ENCODE measurements at regions not wholly inside any gene's neighbourhood (a gene's known extent, or its start where the extent isn't known, plus 50 kb on each side); places are given as distances from the start of the nearest gene placed in this dataset.

DNA sequence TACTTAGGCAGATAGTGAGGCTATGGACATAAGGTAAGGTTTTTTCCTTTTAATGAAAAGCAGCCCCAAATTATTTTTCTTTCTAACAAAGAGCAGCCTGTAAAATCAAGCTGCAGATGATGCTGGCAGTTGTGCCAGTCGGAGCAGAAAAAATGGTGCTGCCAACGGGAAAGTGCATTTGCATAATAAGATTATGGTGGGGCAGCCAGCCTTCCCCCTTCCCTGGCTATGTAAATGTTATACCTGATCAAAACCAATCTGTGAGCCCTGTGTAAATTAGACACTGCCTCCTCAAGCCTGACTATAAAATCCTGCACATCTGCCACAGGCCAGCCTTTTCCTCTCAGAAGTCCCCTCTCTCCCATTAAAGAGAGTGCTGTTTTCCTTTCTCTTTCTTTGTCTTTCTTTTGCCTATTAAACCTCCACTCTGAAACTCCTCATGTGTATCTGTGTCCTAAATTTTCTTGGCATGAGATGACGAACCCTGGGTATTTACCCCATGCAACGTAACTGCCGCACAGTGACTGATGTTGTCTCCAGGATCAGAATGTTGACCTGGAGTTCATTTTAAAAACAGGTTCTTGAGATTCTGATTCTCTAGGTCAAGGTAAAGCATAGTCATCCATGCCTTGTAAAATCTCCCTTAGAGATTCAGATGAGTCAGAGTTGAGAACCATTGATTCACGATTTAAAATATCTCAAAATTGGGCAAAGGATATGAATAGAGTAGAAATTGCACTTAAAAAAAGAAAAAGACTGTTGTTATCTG is 167.3 kb upstream of the C1GALT1 start:
- Histone ChIP-seq H3K79me1 (ENCODE audit: insufficient read depth, low read depth, low read length, poor library complexity, severe bottlenecking) (no peaks in the 10 kb centered on the region), H2BK120ac (ENCODE audit: low read depth, low read length, poor library complexity, severe bottlenecking) (no peak overlapping the region), H4K5ac (ENCODE audit: insufficient read length, low read depth, low read length) (no peak overlapping the region), H3T11ph (ENCODE audit: low read length) (no peak overlapping the region), H4K8ac (replicated peaks; ENCODE audit: insufficient read length, low read depth, low read length) (no peak overlapping the region), H2AK5ac (ENCODE audit: insufficient read length, low read length) (no peak overlapping the region), H3K14ac (ENCODE audit: insufficient read depth, low read length) (no peak overlapping the region), H4K91ac (ENCODE audit: insufficient read length, low read depth, low read length) (no peak overlapping the region), H3K4ac (ENCODE audit: low read depth, low read length) (no peak overlapping the region), H2BK12ac (ENCODE audit: insufficient read length, low read depth, low read length) (no peak overlapping the region), H2BK5ac (ENCODE audit: insufficient read length, low read length) (no peak overlapping the region), H3K9ac (ENCODE audit: extremely low read depth, insufficient read length, low read length) (no peak overlapping the region), H3K27ac (ENCODE audit: insufficient read length, low read depth, low read length) (no peak overlapping the region), H3K9me3 (ENCODE audit: control insufficient read depth, low read depth, low read length) (no peaks in the 10 kb centered on the region), H3K4me1 (ENCODE audit: insufficient read depth, low read length) (no peaks in the 10 kb centered on the region), H3K27me3 (ENCODE audit: insufficient read depth, low read length) (no peaks in the 10 kb centered on the region), H3K4me2 (ENCODE audit: insufficient read depth, insufficient read length, low read length) (no peak overlapping the region), H4K20me1 (ENCODE audit: control insufficient read depth, insufficient read depth, insufficient read length) (no peaks in the 10 kb centered on the region), H3K23ac (ENCODE audit: insufficient read length, low read depth, low read length) (no peak overlapping the region), H3K79me2 (ENCODE audit: insufficient read depth, low read length) (no peaks in the 10 kb centered on the region), H2AFZ (ENCODE audit: low read length) (no peak overlapping the region), H3K56ac (ENCODE audit: insufficient read length, low read depth, low read length) (no peak overlapping the region), H3K23me2 (ENCODE audit: insufficient read length, low read depth, low read length, poor library complexity, severe bottlenecking) (no peaks in the 10 kb centered on the region), H2BK20ac (ENCODE audit: low read depth, low read length, poor library complexity, severe bottlenecking) (no peak overlapping the region), H3K18ac (ENCODE audit: insufficient read length, low read depth, low read length) (no peak overlapping the region), H2BK15ac (ENCODE audit: low read depth, low read length) (no peak overlapping the region)
- Mint-ChIP-seq H3K36me3 (ENCODE audit: insufficient read depth in 1 of 3, low read depth in 3 of 3) (peaks cover 8 to 21% (median 10%) of the 10 kb centered on the region in 3 experiments; a peak in 6 of 7 replicates), H3K4me3 (no peak overlapping the region), H3K9me3 (peaks cover 21 to 23% of the 10 kb centered on the region in 2 experiments), H3K27ac (no peak overlapping the region), H3K4me1 (peaks cover 0 to 4% of the 10 kb centered on the region in 2 experiments; a peak in 2 of 4 replicates), H3K27me3 (ENCODE audit: low read depth) (peaks cover 3% of the 10 kb centered on the region; the same call in 1 of the 2 replicates)
- no CpG with 5 or more reads among the region's 6 CpGs for WGBS (ENCODE audit: extremely low coverage, insufficient read length, low lambda C conversion rate)
- DNase-seq = no peak
- TF ChIP-seq, protein P1, sequence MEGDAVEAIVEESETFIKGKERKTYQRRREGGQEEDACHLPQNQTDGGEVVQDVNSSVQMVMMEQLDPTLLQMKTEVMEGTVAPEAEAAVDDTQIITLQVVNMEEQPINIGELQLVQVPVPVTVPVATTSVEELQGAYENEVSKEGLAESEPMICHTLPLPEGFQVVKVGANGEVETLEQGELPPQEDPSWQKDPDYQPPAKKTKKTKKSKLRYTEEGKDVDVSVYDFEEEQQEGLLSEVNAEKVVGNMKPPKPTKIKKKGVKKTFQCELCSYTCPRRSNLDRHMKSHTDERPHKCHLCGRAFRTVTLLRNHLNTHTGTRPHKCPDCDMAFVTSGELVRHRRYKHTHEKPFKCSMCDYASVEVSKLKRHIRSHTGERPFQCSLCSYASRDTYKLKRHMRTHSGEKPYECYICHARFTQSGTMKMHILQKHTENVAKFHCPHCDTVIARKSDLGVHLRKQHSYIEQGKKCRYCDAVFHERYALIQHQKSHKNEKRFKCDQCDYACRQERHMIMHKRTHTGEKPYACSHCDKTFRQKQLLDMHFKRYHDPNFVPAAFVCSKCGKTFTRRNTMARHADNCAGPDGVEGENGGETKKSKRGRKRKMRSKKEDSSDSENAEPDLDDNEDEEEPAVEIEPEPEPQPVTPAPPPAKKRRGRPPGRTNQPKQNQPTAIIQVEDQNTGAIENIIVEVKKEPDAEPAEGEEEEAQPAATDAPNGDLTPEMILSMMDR (conservative IDR thresholded peaks at IDR 0.05) = no peak
